ENCODE measurements at regions not wholly inside any gene's neighbourhood (a gene's known extent, or its start where the extent isn't known, plus 50 kb on each side); places are given as distances from the start of the nearest gene placed in this dataset.

DNA sequence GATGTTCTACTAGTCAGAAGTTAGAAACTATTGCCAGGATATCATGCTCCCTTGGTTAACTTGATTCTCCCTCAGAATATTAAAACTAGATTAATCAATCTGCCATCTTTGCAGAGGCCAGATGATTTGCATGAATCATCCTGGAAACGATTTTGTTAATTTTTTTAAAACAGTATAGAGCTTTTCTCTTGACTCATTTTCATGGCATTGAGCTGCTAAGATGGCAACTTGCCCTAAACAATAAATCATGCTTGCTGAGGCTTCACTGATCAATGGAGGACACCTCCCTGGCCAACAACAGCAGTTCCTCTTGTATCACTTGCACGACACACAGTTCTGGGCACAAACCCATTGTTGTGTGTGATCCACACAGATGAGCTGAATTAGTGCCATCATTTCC lies 109.1 kb downstream of the COL6A6 start:
- ATAC-seq (no peak), DNase-seq (ENCODE audit: low read depth, low spot score) (no peak)
- ChIA-PET CTCF (no interaction called here), POLR2A (no interaction called here)
- intact Hi-C loops (cut with micrococcal nuclease; ENCODE audit: unreplicated experiment) (no loop called here), in situ Hi-C loops (cut with HindIII; ENCODE audit: low pct_unique_long_range_greater_than_20kb, low sequenced_read_pairs) (no loop called here)
- no peaks in the 10 kb centered on the region for H3K4me1 ChIP-seq (ENCODE audit: control insufficient read depth, insufficient read depth, low read length)
- no peaks in the 10 kb centered on the region for H3K36me3 ChIP-seq (ENCODE audit: control insufficient read depth, insufficient read depth, low read length)
- TF ChIP-seq, protein P1, sequence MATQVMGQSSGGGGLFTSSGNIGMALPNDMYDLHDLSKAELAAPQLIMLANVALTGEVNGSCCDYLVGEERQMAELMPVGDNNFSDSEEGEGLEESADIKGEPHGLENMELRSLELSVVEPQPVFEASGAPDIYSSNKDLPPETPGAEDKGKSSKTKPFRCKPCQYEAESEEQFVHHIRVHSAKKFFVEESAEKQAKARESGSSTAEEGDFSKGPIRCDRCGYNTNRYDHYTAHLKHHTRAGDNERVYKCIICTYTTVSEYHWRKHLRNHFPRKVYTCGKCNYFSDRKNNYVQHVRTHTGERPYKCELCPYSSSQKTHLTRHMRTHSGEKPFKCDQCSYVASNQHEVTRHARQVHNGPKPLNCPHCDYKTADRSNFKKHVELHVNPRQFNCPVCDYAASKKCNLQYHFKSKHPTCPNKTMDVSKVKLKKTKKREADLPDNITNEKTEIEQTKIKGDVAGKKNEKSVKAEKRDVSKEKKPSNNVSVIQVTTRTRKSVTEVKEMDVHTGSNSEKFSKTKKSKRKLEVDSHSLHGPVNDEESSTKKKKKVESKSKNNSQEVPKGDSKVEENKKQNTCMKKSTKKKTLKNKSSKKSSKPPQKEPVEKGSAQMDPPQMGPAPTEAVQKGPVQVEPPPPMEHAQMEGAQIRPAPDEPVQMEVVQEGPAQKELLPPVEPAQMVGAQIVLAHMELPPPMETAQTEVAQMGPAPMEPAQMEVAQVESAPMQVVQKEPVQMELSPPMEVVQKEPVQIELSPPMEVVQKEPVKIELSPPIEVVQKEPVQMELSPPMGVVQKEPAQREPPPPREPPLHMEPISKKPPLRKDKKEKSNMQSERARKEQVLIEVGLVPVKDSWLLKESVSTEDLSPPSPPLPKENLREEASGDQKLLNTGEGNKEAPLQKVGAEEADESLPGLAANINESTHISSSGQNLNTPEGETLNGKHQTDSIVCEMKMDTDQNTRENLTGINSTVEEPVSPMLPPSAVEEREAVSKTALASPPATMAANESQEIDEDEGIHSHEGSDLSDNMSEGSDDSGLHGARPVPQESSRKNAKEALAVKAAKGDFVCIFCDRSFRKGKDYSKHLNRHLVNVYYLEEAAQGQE (IDR thresholded peaks at IDR 0.05; ENCODE audit: insufficient read depth in 1 of 2, low read depth in 2 of 2, low read length in 1 of 2), result no peak
- TF ChIP-seq, protein P2, sequence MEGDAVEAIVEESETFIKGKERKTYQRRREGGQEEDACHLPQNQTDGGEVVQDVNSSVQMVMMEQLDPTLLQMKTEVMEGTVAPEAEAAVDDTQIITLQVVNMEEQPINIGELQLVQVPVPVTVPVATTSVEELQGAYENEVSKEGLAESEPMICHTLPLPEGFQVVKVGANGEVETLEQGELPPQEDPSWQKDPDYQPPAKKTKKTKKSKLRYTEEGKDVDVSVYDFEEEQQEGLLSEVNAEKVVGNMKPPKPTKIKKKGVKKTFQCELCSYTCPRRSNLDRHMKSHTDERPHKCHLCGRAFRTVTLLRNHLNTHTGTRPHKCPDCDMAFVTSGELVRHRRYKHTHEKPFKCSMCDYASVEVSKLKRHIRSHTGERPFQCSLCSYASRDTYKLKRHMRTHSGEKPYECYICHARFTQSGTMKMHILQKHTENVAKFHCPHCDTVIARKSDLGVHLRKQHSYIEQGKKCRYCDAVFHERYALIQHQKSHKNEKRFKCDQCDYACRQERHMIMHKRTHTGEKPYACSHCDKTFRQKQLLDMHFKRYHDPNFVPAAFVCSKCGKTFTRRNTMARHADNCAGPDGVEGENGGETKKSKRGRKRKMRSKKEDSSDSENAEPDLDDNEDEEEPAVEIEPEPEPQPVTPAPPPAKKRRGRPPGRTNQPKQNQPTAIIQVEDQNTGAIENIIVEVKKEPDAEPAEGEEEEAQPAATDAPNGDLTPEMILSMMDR (IDR thresholded peaks at IDR 0.05), result no peak
- TF ChIP-seq POLR2AphosphoS5 (IDR thresholded peaks at IDR 0.05; ENCODE audit: low read depth, low read length), result no peak
- TF ChIP-seq TCF7L2 (IDR thresholded peaks at IDR 0.05; ENCODE audit: low read depth, low read length), result no peak
- no TSS peak for BruUV-seq (replicated peaks)
- no peaks in the 10 kb centered on the region for H3K9me3 ChIP-seq (ENCODE audit: control insufficient read depth, insufficient read depth, low read depth, low read length)
- H3K27ac ChIP-seq (ENCODE audit: low read length), result no peak overlapping the region
- no peak overlapping the region for H3K4me3 ChIP-seq (ENCODE audit: low read depth in 2 of 2, low read length in 2 of 2)
- peaks cover 7% of the 10 kb centered on the region; the same call in 1 of the 2 replicates for H3K27me3 ChIP-seq (ENCODE audit: control insufficient read depth, insufficient read depth, low read length)

DNA sequence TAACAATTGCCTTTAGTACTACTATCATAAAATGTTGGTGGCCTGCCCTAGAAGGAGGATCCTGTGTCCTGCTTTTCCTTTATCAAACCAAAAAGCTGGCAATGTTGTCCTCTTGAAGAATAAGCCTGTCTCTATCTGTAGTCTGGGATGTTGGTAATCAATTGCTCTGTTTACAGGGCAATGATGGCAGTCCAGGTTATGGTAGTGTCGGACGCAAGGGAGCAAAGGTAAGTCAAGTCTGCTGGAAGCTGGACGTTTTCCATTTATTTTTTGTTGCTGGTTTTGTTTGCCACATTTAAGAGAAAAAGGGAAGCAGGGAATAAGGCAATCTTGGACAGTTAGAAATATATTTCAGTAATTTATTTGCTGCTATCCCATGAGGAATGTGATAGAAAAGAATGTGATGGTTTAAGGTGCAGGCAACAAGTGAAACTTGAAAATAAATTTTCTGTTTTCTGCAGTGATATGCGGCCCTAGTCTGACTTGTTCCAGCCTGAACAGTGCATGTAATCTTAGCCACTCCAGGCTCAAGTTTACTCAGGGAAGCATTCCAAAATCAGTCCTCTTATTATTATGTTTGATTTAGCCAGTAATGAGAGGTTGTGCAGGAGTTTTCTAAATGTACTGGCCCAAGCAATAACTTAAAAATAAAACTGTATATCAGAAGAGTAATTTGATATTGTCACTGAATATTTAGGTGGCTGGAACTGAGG lies 110.3 kb downstream of the COL6A6 start:
- in situ Hi-C loops (cut with HindIII; ENCODE audit: low pct_unique_long_range_greater_than_20kb, low sequenced_read_pairs), result no loop called here

More for the DNA sequence above, 110.3 kb downstream of the COL6A6 start:
- Histone ChIP-seq H3K27me3 (ENCODE audit: control insufficient read depth, insufficient read depth, low read length) (peaks cover 7% of the 10 kb centered on the region; the same call in 1 of the 2 replicates), H3K4me3 (ENCODE audit: low read depth in 2 of 2, low read length in 2 of 2) (no peak overlapping the region), H3K4me1 (ENCODE audit: control insufficient read depth, insufficient read depth, low read length) (no peaks in the 10 kb centered on the region), H3K27ac (ENCODE audit: low read length) (no peak overlapping the region), H3K9me3 (ENCODE audit: control insufficient read depth, insufficient read depth, low read depth, low read length) (no peaks in the 10 kb centered on the region), H3K36me3 (ENCODE audit: control insufficient read depth, insufficient read depth, low read length) (no peaks in the 10 kb centered on the region)
- no peak for DNase-seq (ENCODE audit: low read depth, low spot score)
- BruUV-seq (replicated peaks), result no TSS peak
- intact Hi-C loops (cut with micrococcal nuclease; ENCODE audit: unreplicated experiment), result no loop called here
- POLR2A ChIA-PET, result no interaction called here
- no peak for ATAC-seq
- CTCF ChIA-PET, result no interaction called here
- TF ChIP-seq TCF7L2 (IDR thresholded peaks at IDR 0.05; ENCODE audit: low read depth, low read length), result no peak
- TF ChIP-seq SIN3A (IDR thresholded peaks at IDR 0.05; ENCODE audit: borderline replicate concordance, insufficient read depth, low read depth, low read length), result no peak
- TF ChIP-seq POLR2AphosphoS5 (IDR thresholded peaks at IDR 0.05; ENCODE audit: low read depth, low read length), result no peak
- TF ChIP-seq, protein P2 (IDR thresholded peaks at IDR 0.05), result no peak
- TF ChIP-seq, protein P1 (IDR thresholded peaks at IDR 0.05; ENCODE audit: insufficient read depth in 1 of 2, low read depth in 2 of 2, low read length in 1 of 2), result no peak

Measured in Panc1 (cell line).